CD4-positive, alpha-beta T cell treated with Interleukin-12 subunit alpha and Interleukin-12 subunit beta, for 1 hour (primary cell): ENCODE measurements at regions not wholly inside any gene's neighbourhood (a gene's known extent, or its start where the extent isn't known, plus 50 kb on each side); places are given as distances from the start of the nearest gene placed in this dataset.

Experiments used
- DNase-seq: peaks from one replicate; pipeline ENCODE4 v3.0.0-alpha.2; 2020

GRCh38 chr6:14187406-14187805 is 69.8 kb downstream of the CD83 start:
- no peak for DNase-seq

GRCh38 chr6:14189074-14189473 is 71.5 kb downstream of the CD83 start:
- no peak for DNase-seq

- DNase-seq = no peak
These were observed 72.8 kb downstream of the CD83 start for GRCh38 chr6:14190191-14190928.

- no peak for DNase-seq
These were observed 73.3 kb downstream of the CD83 start for GRCh38 chr6:14190929-14191224.

GRCh38 chr6:14191761-14192160 is 74.2 kb downstream of the CD83 start:
- no peak for DNase-seq

GRCh38 chr6:14192216-14192788 is 74.7 kb downstream of the CD83 start:
- DNase-seq = no peak

GRCh38 chr6:14193524-14193923 is 76.0 kb downstream of the CD83 start:
- DNase-seq = no peak

GRCh38 chr6:14194483-14194882 is 76.9 kb downstream of the CD83 start:
- DNase-seq = no peak

- no peak for DNase-seq
These were observed 77.4 kb downstream of the CD83 start for GRCh38 chr6:14194976-14195375.

- no peak for DNase-seq
These were observed 78.5 kb downstream of the CD83 start for GRCh38 chr6:14196026-14196425.

- no peak for DNase-seq
These were observed 79.5 kb downstream of the CD83 start for GRCh38 chr6:14197118-14197517.

GRCh38 chr6:14200047-14200446 is 82.5 kb downstream of the CD83 start:
- DNase-seq = no peak

GRCh38 chr6:14202947-14203346 is 85.4 kb downstream of the CD83 start:
- no peak for DNase-seq

GRCh38 chr6:14206391-14206790 is 88.8 kb downstream of the CD83 start:
- no peak for DNase-seq

- no peak for DNase-seq
These were observed 89.9 kb downstream of the CD83 start for GRCh38 chr6:14207448-14207847.

- no peak for DNase-seq
These were observed 91.4 kb downstream of the CD83 start for GRCh38 chr6:14209000-14209399.

- DNase-seq = no peak
These were observed 92.5 kb downstream of the CD83 start for GRCh38 chr6:14210077-14210476.

- DNase-seq = peak; percentile 94
These were observed 93.3 kb downstream of the CD83 start for GRCh38 chr6:14210663-14211561.

GRCh38 chr6:14211562-14211942 is 94.0 kb downstream of the CD83 start:
- DNase-seq = no peak

- DNase-seq = no peak
These were observed 94.4 kb downstream of the CD83 start for GRCh38 chr6:14212020-14212419.

GRCh38 chr6:14212632-14213031 is 95.1 kb downstream of the CD83 start:
- no peak for DNase-seq

- no peak for DNase-seq
These were observed 99.5 kb downstream of the CD83 start for GRCh38 chr6:14216946-14217684.
